ENCODE measurements at regions not wholly inside any gene's neighbourhood (a gene's known extent, or its start where the extent isn't known, plus 50 kb on each side); places are given as distances from the start of the nearest gene placed in this dataset.

- DNase-seq (ENCODE audit: extremely low read depth, low read depth): no peak
- TF ChIP-seq, protein P1, sequence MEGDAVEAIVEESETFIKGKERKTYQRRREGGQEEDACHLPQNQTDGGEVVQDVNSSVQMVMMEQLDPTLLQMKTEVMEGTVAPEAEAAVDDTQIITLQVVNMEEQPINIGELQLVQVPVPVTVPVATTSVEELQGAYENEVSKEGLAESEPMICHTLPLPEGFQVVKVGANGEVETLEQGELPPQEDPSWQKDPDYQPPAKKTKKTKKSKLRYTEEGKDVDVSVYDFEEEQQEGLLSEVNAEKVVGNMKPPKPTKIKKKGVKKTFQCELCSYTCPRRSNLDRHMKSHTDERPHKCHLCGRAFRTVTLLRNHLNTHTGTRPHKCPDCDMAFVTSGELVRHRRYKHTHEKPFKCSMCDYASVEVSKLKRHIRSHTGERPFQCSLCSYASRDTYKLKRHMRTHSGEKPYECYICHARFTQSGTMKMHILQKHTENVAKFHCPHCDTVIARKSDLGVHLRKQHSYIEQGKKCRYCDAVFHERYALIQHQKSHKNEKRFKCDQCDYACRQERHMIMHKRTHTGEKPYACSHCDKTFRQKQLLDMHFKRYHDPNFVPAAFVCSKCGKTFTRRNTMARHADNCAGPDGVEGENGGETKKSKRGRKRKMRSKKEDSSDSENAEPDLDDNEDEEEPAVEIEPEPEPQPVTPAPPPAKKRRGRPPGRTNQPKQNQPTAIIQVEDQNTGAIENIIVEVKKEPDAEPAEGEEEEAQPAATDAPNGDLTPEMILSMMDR (IDR thresholded peaks at IDR 0.05; ENCODE audit: low read depth, low read length): no peak
Observed at GRCh38 chr16:9438991-9439390, 347.5 kb downstream of the HAPSTR1 start.

- TF ChIP-seq, protein P1 (IDR thresholded peaks at IDR 0.05; ENCODE audit: low read depth, low read length): no peak
- DNase-seq (ENCODE audit: extremely low read depth, low read depth): no peak
Observed at GRCh38 chr16:9441012-9441411, 349.6 kb downstream of the HAPSTR1 start.

GRCh38 chr16:9443864-9444263 is 352.4 kb downstream of the HAPSTR1 start:
- no peak for DNase-seq (ENCODE audit: extremely low read depth, low read depth)
- TF ChIP-seq, protein P1 (IDR thresholded peaks at IDR 0.05; ENCODE audit: low read depth, low read length): no peak

GRCh38 chr16:9446471-9447194 is 355.2 kb downstream of the HAPSTR1 start:
- DNase-seq (ENCODE audit: extremely low read depth, low read depth): no peak
- TF ChIP-seq, protein P1 (IDR thresholded peaks at IDR 0.05; ENCODE audit: low read depth, low read length): no peak

GRCh38 chr16:9447195-9447551 is 355.7 kb downstream of the HAPSTR1 start:
- TF ChIP-seq, protein P1 (IDR thresholded peaks at IDR 0.05; ENCODE audit: low read depth, low read length): no peak

DNA sequence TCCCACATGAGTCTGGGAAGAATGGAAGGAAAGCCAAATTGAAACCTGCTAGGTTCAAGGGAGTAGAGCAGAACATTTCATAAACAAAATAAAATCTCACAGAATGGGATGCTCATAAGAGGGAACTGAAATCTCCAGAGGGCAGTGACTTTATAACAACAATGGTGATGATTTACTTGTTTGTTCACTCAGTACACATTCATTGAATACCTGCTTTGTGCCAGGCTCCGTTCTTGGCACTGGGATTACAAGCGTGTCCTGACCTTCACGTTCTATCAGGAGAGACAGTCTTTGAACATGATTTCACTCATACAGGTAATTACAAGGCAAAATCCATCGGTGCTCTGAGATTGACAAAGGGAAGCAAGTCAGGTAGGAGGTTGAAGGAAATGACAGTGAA is 356.3 kb downstream of the HAPSTR1 start:
- TF ChIP-seq, protein P1 (IDR thresholded peaks at IDR 0.05; ENCODE audit: low read depth, low read length): no peak
- no peak for DNase-seq (ENCODE audit: extremely low read depth, low read depth)

More at GRCh38 chr16:9447195-9447551, 355.7 kb downstream of the HAPSTR1 start:
- no peak for DNase-seq (ENCODE audit: extremely low read depth, low read depth)

- TF ChIP-seq, protein P1 (IDR thresholded peaks at IDR 0.05; ENCODE audit: low read depth, low read length): no peak
Observed at GRCh38 chr16:9449597-9449996, 358.2 kb downstream of the HAPSTR1 start.

More at GRCh38 chr16:9449597-9449996, 358.2 kb downstream of the HAPSTR1 start:
- no peak for DNase-seq (ENCODE audit: extremely low read depth, low read depth)
